GM12878 (cell line): ENCODE measurements at regions not wholly inside any gene's neighbourhood (a gene's known extent, or its start where the extent isn't known, plus 50 kb on each side); places are given as distances from the start of the nearest gene placed in this dataset.

Source experiments
- ATAC-seq: fragments of 200-7000 bp; cut with Tn5 transposase; 3 replicates; pipeline ENCODE4 v1.9.1; 2020; ENCODE audit warnings: mild to moderate bottlenecking, moderate library complexity
- BruUV-seq: library from RNA; stranded (reverse); fragments of 400-500 nt; replicated peaks from 2 replicates; lab custom pipeline; 2021; lab: Mats Ljungman, UMichigan
- CTCF ChIA-PET: fragments of 300-600 bp; sonication (Branson Sonifier 250); formaldehyde crosslinking; extraction: SDS; loops from one replicate; lab custom pipeline; 2021; ENCODE audit warnings: inconsistent platforms; lab: Yijun Ruan, JAX
- POLR2A ChIA-PET: fragments of 350-600 bp; formaldehyde crosslinking; extraction: SDS; loops from one replicate; lab custom pipeline; 2021; ENCODE audit warnings: inconsistent platforms; lab: Charles Lee
- RAD21 ChIA-PET: fragments of 300-600 bp; sonication (Branson Sonifier 250); formaldehyde crosslinking; loops from one replicate; lab custom pipeline; 2023; ENCODE audit warnings: antibody characterized with exemption; ENCODE audit not compliant: unreplicated experiment; lab: Charles Lee
- SMC1A ChIA-PET: fragments of 300-600 bp; sonication (Branson Sonifier 250); formaldehyde crosslinking; loops from one replicate; lab custom pipeline; 2023; ENCODE audit not compliant: unreplicated experiment, uncharacterized antibody; lab: Charles Lee
- DNase-seq: peaks from one replicate; pipeline ENCODE4 v3.0.0-alpha.2; 2011; ENCODE audit warnings: low read depth, low spot score
- FAIRE-seq: peaks from 3 replicates; lab custom pipeline; 2011; peaks lifted over from hg19 to GRCh38; lab: Jason Lieb, UNC
- H2AFZ ChIP-seq: 2 replicates; pipeline ENCODE4 v1.6.0; 2011; ENCODE audit warnings: low read depth, low read length, control low read depth; ENCODE audit not compliant: control insufficient read depth
- H3K27ac ChIP-seq: 2 replicates; pipeline ENCODE4 v1.5.1; 2011; ENCODE audit warnings: control low read depth; ENCODE audit not compliant: control insufficient read depth, insufficient read depth
- H3K27me3 ChIP-seq, 2 experiments: replicated peaks in 1 of 2; 2 replicates each; pipeline versions ENCODE4 v1.6.0 to v1.6.1; 2011; ENCODE audit warnings: low read length in 1 of 2; ENCODE audit not compliant: control insufficient read depth in 2 of 2, insufficient read depth in 2 of 2
- H3K36me3 ChIP-seq, 2 experiments: 2 replicates each; pipeline ENCODE4 v1.5.1; 2011; ENCODE audit warnings: low read length in 1 of 2; ENCODE audit not compliant: control insufficient read depth in 2 of 2, insufficient read depth in 2 of 2
- H3K4me1 ChIP-seq: 2 replicates; pipeline ENCODE4 v1.6.1; 2011; ENCODE audit warnings: mild to moderate bottlenecking, low read length, moderate library complexity, mixed read lengths; ENCODE audit not compliant: control insufficient read depth, insufficient read depth
- H3K4me2 ChIP-seq: 2 replicates; pipeline ENCODE4 v1.6.0; 2011; ENCODE audit warnings: control low read depth; ENCODE audit not compliant: control insufficient read depth, insufficient read depth
- H3K4me3 ChIP-seq: fragments of 200-600 bp; sonication (generic); 2 replicates; pipeline ENCODE4 v1.5.1; 2016
- H3K79me2 ChIP-seq: 2 replicates; pipeline ENCODE4 v1.6.0; 2011; ENCODE audit warnings: low read length; ENCODE audit not compliant: control insufficient read depth, insufficient read depth
- H3K9ac ChIP-seq: 2 replicates; pipeline ENCODE4 v1.8.0; 2011; ENCODE audit warnings: low read length, control low read depth, mixed read lengths; ENCODE audit not compliant: control insufficient read depth, insufficient read depth
- H3K9me3 ChIP-seq: replicated peaks from 3 replicates; pipeline ENCODE4 v1.5.1; 2011; ENCODE audit warnings: mild to moderate bottlenecking, low read length; ENCODE audit not compliant: control insufficient read depth, insufficient read depth
- H4K20me1 ChIP-seq: 2 replicates; pipeline ENCODE4 v1.6.0; 2011; ENCODE audit not compliant: control insufficient read depth, insufficient read depth
- ASH2L ChIP-seq: fragments of 300-600, 200-600 bp; sonication (generic); IDR thresholded peaks from 2 replicates; pipeline ENCODE4 v1.6.1; 2017; ENCODE audit warnings: low read depth, mild to moderate bottlenecking, borderline replicate concordance
- CBFB ChIP-seq: IDR thresholded peaks from 2 replicates; pipeline ENCODE4 v1.6.1; 2016; ENCODE audit warnings: antibody characterized with exemption, low read depth
- CHD4 ChIP-seq: fragments of 200-600 bp; sonication (generic); IDR thresholded peaks from 2 replicates; pipeline ENCODE4 v1.6.1; 2016; ENCODE audit warnings: mild to moderate bottlenecking
- LARP7 ChIP-seq: fragments of 450-650 bp; IDR thresholded peaks from 2 replicates; pipeline ENCODE4 v1.6.1; 2017; ENCODE audit warnings: mild to moderate bottlenecking
- MTA2 ChIP-seq: fragments of 450-650 bp; IDR thresholded peaks from 2 replicates; pipeline ENCODE4 v1.6.1; 2016; ENCODE audit warnings: low read depth, mild to moderate bottlenecking, moderate library complexity
- MXI1 ChIP-seq: fragments of 150-350 bp; IDR thresholded peaks from 2 replicates; pipeline ENCODE4 v1.6.1; 2011; ENCODE audit warnings: low read depth, mild to moderate bottlenecking, inconsistent platforms, low read length, improper control_type of control experiment
- MYB ChIP-seq: fragments of 150-350 bp; IDR thresholded peaks from 2 replicates; pipeline ENCODE4 v1.6.1; 2014; ENCODE audit warnings: mild to moderate bottlenecking, low read depth, low read length, borderline replicate concordance
- NFIC ChIP-seq: IDR thresholded peaks from 2 replicates; pipeline ENCODE4 v1.6.1; 2012; ENCODE audit warnings: low read depth, mild to moderate bottlenecking, inconsistent platforms, low read length, moderate library complexity
- NFYA ChIP-seq: IDR thresholded peaks from 2 replicates; pipeline ENCODE4 v1.6.1; 2011; ENCODE audit warnings: low read depth, mild to moderate bottlenecking, low read length, improper control_type of control experiment, borderline replicate concordance
- NR2C2 ChIP-seq: IDR thresholded peaks from 2 replicates; pipeline ENCODE4 v1.6.1; 2011; ENCODE audit warnings: borderline replicate concordance, low read depth; ENCODE audit not compliant: control insufficient read depth, insufficient read length
- SKIL ChIP-seq: fragments of 450-650 bp; IDR thresholded peaks from 2 replicates; pipeline ENCODE4 v1.6.1; 2017; ENCODE audit warnings: mild to moderate bottlenecking, low read depth, inconsistent platforms; ENCODE audit not compliant: poor library complexity, severe bottlenecking
- SMAD1 ChIP-seq: fragments of 450-650 bp; IDR thresholded peaks from 2 replicates; pipeline ENCODE4 v1.6.1; 2018; ENCODE audit warnings: mild to moderate bottlenecking, low read depth; ENCODE audit not compliant: partially characterized antibody
- STAT1 ChIP-seq: fragments of 450-650 bp; conservative IDR thresholded peaks from 2 replicates; pipeline ENCODE4 v1.6.1; 2014; ENCODE audit warnings: antibody characterized with exemption, mild to moderate bottlenecking
- ZBED1 ChIP-seq: IDR thresholded peaks from 2 replicates; pipeline ENCODE4 v1.6.1; 2016; ENCODE audit warnings: borderline replicate concordance
- ZBTB40 ChIP-seq: fragments of 450-650 bp; IDR thresholded peaks from 2 replicates; pipeline ENCODE4 v1.6.1; 2016; ENCODE audit warnings: mild to moderate bottlenecking, moderate library complexity, borderline replicate concordance
- ZZZ3 ChIP-seq: IDR thresholded peaks from 2 replicates; pipeline ENCODE4 v1.6.1; 2011; ENCODE audit warnings: low read depth; ENCODE audit not compliant: control insufficient read depth, insufficient read length
- WGBS: methylation state at CpG from one replicate; pipeline ENCODE4 v1.1.6; 2016; ENCODE audit warnings: low lambda C conversion rate; ENCODE audit not compliant: insufficient replicate concordance, insufficient coverage; ENCODE audit errors: missing lambda C conversion rate; 5-methylcytosine and 5-hydroxymethylcytosine counted together
- in situ Hi-C: fragments of 300-500 bp; cut with MboI; formaldehyde crosslinking; loops from 9 replicates; pipeline ENCODE4 v1.14.3; 2018; ENCODE audit warnings: mixed read lengths
- intact Hi-C: fragments of 100-400 bp; cut with micrococcal nuclease; formaldehyde crosslinking; loops from one replicate; pipeline ENCODE4 v1.14.2; 2022; ENCODE audit not compliant: unreplicated experiment

GRCh38 chr9:71619926-71620325 lies 148.4 kb downstream of the CEMIP2 start:
- SMC1A ChIA-PET: interaction anchor here (1.4 kb wide), 1 partner anchor 334 kb away, joined by 4 read pairs; no protein-coding TSS in a partner anchor
- DNase-seq: no peak
- no peaks in the 10 kb centered on the region for H3K79me2 ChIP-seq
- POLR2A ChIA-PET: no interaction called here
- in situ Hi-C loops (loop anchor here (5.0 to 10.0 kb wide), 2 partner anchors 53 to 395 kb away; no protein-coding TSS in a partner anchor), intact Hi-C loops (loop anchor here (10.0 kb wide), 1 partner anchor 65 kb away; no protein-coding TSS in a partner anchor)
- no peaks in the 10 kb centered on the region for H4K20me1 ChIP-seq
- H3K9me3 ChIP-seq: no peaks in the 10 kb centered on the region; the same call in 2 of the 3 replicates
- no peak overlapping the region for H3K4me2 ChIP-seq
- WGBS: 0% methylated on average over 2 of the region's 2 CpGs
- RAD21 ChIA-PET: no interaction called here
- H3K36me3 ChIP-seq: no peaks in the 10 kb centered on the region
- BruUV-seq: no TSS peak
- H2AFZ ChIP-seq: no peak overlapping the region
- no peak overlapping the region for H3K4me3 ChIP-seq
- CTCF ChIA-PET: interaction anchor here (1.0 kb wide), 1 partner anchor 15 kb away, joined by 4 read pairs; no protein-coding TSS in a partner anchor
- no peaks in the 10 kb centered on the region for H3K27me3 ChIP-seq
- no peak overlapping the region for H3K27ac ChIP-seq
- ATAC-seq: no peak
- FAIRE-seq: no peak
- H3K9ac ChIP-seq: no peak overlapping the region
- no peaks in the 10 kb centered on the region for H3K4me1 ChIP-seq
- no peak for TF ChIP-seq CBFB
- no peak for TF ChIP-seq LARP7
- TF ChIP-seq STAT1: no peak
- TF ChIP-seq SKIL: no peak
- no peak for TF ChIP-seq ZBED1
- no peak for TF ChIP-seq ZZZ3
- TF ChIP-seq SMAD1: no peak
- no peak for TF ChIP-seq ASH2L
- TF ChIP-seq CHD4: no peak
- no peak for TF ChIP-seq MTA2
- TF ChIP-seq MXI1: no peak
- no peak for TF ChIP-seq NFYA
- no peak for TF ChIP-seq NR2C2
- no peak for TF ChIP-seq NFIC
- TF ChIP-seq MYB: no peak
- no peak for TF ChIP-seq ZBTB40
